AG04449 (cell line): ENCODE measurements at regions not wholly inside any gene's neighbourhood (a gene's known extent, or its start where the extent isn't known, plus 50 kb on each side); places are given as distances from the start of the nearest gene placed in this dataset.

Source experiments
- CTCF ChIA-PET: fragments of 350-600 bp; formaldehyde crosslinking; extraction: SDS; loops from one replicate; lab custom pipeline; 2021; ENCODE audit warnings: antibody characterized with exemption; lab: Yijun Ruan, JAX
- POLR2A ChIA-PET: fragments of 400-600, 350-600 bp; formaldehyde crosslinking; extraction: SDS; loops from one replicate; lab custom pipeline; 2020; ENCODE audit warnings: antibody characterized with exemption, inconsistent platforms; lab: Yijun Ruan, JAX
- DNase-seq: peaks from one replicate; pipeline ENCODE4 v3.0.0-alpha.2; 2010; ENCODE audit warnings: low read depth, low spot score
- H3K4me3 ChIP-seq: 2 replicates; pipeline ENCODE4 v1.5.1; 2011; ENCODE audit warnings: low read depth, mild to moderate bottlenecking, control low read depth, low read length
- CTCF ChIP-seq: IDR thresholded peaks from one replicate; pipeline ENCODE4 v1.5.1; 2011; ENCODE audit warnings: mild to moderate bottlenecking, moderate library complexity, low read length, control low read depth, inconsistent platforms; ENCODE audit not compliant: insufficient read depth; ENCODE audit errors: missing control alignments

DNA sequence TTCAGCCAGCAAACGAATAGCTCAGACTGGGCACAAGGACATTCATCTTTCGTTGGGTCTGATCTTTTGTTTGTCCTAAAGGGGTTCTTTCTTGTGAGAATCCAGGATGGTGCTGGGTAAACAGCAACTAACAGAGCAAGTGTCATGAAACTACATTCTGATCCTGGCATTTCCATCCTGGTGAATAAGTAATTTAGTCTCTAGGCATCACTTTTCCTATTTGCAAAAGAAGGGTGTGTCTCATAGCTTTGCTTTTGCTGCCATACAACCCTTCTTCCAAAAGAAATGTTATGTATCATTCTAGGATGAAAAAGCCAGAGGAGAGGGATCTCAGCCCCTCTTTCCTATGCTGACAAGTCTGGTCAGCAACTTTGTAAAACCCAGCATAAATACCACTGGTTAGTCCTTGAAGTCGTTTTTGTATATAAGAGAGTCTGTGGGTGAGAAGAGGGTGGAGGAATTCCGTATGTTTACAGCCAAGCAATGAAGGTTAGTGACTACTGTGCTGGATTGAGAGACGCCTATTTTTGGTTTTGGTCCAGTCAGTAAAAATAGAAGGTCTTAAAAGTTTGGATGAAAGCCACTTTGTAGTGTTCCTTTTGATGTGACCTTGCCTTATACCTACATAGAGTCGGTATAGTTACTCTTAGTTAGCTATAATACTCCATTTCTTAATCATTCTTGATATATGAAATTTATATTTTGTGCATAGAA, 88.4 kb upstream of the SLC25A13 start:
- TF ChIP-seq CTCF, result no peak
- ChIA-PET POLR2A (no interaction called here), CTCF (no interaction called here)
- no peak overlapping the region for H3K4me3 ChIP-seq
- DNase-seq, result no peak

- CTCF ChIA-PET, result no interaction called here
Measured at GRCh38 chr7:96408881-96409280, 87.0 kb upstream of the SLC25A13 start.

GRCh38 chr7:96407427-96407826, 85.5 kb upstream of the SLC25A13 start:
- no peak overlapping the region for H3K4me3 ChIP-seq
- no peak for DNase-seq
- TF ChIP-seq CTCF, result no peak
- CTCF ChIA-PET, result no interaction called here
- POLR2A ChIA-PET, result no interaction called here

More at GRCh38 chr7:96408881-96409280, 87.0 kb upstream of the SLC25A13 start:
- no peak overlapping the region for H3K4me3 ChIP-seq
- DNase-seq, result no peak
- POLR2A ChIA-PET, result no interaction called here
- TF ChIP-seq CTCF, result no peak

DNA sequence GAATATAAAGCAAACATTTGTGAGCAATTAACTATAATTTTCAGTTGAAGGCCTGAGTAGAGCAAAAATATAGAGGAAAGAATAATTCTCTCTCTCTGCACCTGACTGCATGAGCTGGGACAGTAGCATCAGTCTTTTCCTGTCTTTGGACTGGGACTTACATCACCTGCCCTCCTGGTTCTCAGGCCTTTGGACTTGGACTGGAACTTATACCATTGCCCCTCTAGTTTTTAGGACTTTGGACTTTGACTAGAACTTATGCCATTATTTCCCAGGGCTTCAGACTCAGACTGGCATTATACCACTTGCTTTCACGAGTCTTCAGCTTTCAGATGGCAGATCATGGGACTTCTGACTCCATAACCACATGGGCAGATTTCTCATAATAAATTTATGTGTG, 81.0 kb upstream of the SLC25A13 start:
- ChIA-PET POLR2A (no interaction called here), CTCF (no interaction called here)
- TF ChIP-seq CTCF, result no peak
- DNase-seq, result no peak
- no peak overlapping the region for H3K4me3 ChIP-seq

GRCh38 chr7:96401200-96401599, 79.3 kb upstream of the SLC25A13 start:
- CTCF ChIA-PET, result no interaction called here
- no peak for TF ChIP-seq CTCF
- POLR2A ChIA-PET, result no interaction called here

DNA sequence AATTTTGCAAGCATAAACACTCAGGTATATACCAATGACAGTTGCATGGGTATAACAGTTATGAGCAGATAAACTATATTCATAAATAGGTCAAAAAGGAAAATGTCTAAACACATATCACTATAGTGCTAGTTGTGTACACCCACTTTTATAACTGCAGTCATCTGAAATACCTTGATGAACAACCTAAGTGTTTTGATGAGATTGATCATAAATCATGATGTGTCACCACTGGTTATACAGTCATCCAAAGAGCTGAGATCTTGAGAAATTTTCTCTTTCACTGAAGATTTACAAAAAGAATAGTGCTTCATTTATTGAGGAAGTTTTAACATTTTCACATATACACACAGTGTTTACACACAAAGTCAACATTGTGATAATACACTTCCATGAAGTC, 78.6 kb upstream of the SLC25A13 start:
- ChIA-PET POLR2A (no interaction called here), CTCF (no interaction called here)
- TF ChIP-seq CTCF, result no peak
- H3K4me3 ChIP-seq, result no peak overlapping the region
- no peak for DNase-seq

More at GRCh38 chr7:96401200-96401599, 79.3 kb upstream of the SLC25A13 start:
- no peak for DNase-seq
- no peak overlapping the region for H3K4me3 ChIP-seq
